NCI-H1092 treated with DMSO at 0.1 percent for 48 hours (cell line): ENCODE measurements at regions not wholly inside any gene's neighbourhood (a gene's known extent, or its start where the extent isn't known, plus 50 kb on each side); places are given as distances from the start of the nearest gene placed in this dataset.

Experiments
- DNase-seq: peaks from one replicate; lab custom pipeline; 2025; lab: John Stamatoyannopoulos, UW

- no peak for DNase-seq
Observed at GRCh38 chr12:111110556-111110955, 190.2 kb upstream of the MYL2 start.

DNA sequence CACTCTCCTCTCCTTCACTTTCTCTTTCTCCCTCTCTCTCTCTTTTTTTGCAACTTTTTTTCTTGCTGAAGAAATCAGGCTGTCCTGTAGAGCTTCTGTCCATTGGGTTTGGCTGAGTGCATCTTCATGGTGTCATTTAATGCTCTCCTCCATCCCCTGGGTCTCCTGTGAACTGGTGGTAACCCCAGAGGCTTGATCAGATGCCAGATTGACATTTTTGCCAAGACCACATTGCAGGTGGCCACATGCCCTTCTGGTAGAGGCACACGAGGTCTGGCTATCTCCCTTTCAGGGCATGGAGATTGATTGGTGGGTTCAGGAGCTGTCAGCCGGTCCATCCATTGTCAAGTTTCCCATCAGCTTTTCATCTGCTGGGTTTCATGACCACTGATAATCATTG lies 188.3 kb upstream of the MYL2 start:
- no peak for DNase-seq

DNA sequence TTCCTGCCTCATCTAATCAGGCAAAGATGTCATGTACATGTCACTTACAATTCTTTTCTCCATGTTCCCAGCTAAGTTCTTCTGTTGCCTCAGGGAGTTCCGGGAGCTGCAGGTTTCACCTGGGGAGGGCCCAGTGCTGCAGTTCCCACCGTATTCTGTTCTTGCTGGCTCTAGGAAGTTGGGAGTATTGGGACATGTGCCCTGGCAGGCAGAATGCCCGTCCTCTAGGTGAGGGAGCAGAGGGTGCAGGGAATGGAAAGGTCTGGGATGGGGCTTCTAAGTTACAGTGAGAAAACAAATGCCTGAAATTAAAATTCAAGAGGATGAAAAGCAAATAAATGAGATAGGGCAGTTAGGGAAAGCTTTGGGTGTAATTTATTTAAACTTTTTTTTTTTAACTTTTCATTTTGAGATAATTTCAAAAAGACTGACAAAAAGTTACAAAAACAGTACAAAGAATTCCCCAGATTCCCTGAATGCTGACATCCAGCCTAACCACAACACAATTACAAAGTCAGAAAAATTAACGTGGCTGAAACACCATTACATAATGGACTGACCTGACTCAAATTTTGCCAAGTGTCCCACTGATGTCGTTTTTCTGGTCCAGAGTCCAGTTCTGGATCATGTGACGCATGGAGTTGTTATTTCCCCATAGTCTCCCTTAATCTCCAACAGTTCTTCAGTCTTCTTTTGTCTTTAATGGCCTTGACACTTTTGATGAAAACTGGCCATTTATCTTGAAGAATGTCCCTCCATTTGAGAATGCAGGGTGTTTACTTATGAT lies 187.2 kb upstream of the MYL2 start:
- DNase-seq, result no peak

GRCh38 chr12:111105294-111105693 lies 184.9 kb upstream of the MYL2 start:
- no peak for DNase-seq

DNA sequence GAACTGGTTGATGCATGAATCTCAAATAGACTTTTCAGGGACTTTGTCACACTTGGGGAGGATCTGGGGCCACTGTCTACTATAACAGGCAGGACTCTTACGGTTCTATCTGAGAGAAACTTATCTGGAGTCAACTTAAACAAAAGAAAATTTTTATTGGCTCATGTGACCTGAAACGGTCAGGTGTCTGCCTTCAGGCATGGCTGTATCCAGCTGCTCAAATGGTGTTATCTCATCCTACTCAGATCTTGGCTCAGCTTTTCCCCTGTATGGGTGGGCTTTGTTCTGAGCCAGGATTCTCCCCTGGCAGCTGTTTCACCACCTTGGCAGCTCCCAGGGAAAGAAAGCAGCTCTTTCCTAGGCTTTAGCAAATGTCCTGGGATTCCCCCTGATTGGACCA lies 183.2 kb upstream of the MYL2 start:
- DNase-seq, result no peak

- no peak for DNase-seq
Observed at GRCh38 chr12:111102102-111102739, 181.8 kb upstream of the MYL2 start.

DNA sequence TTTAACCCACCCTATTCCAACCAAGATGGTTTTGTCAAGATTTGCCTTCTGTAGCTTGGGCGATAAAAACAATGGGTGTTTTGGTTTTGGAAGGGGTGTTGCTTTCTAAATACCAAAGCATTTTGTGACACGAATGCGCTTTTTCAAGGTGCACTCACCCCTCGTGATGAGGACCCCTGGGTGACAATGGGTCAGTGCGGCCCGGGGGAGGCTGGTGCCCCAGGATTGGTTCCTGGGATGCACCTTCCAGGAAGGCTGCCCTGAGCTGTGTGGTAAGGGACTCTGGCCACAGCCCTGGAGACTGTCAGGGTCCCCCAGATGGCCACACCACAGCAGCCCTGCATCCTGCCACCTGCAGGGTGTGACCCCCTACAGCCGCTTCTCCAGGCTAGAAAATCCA lies 180.6 kb upstream of the MYL2 start:
- DNase-seq, result no peak

DNA sequence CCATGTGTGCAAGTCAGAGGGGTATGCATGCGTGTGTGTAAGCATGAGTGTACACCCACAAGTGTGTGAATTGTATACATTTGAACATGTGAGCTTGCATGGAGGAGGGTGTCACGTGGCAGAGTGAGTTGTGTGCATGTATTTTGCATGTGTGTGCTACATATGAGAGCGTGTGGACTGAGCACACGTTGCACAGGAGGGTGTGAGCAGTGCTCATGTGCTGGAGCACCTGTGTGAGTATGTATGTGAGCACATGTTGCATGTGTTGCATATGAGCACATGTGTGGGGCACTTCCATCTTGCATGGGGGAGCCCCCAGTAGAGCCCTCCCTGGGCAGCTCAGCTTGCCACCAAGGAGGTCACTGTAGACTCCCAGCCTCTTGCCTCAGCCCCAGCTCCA lies 180.2 kb upstream of the MYL2 start:
- no peak for DNase-seq

DNA sequence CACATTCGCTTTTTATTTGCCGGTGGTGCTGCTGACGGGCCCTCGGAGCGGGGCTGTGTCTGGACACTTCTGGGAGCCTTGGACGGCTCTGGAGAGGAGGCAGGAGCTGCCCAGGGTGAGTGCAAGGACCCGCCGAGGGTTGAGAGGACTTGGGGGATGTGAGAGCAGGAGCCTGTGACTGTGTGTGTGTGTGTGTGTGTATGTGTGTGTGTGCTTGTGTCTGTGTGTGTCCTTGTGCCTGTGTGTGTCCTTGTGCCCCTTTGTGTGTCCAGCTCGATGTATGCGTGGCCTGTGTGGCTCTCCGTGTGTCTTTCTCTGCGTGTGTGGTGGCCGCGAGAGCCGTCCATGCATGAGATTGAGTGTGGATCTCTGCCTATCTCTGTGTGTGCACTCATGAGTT lies 179.6 kb upstream of the MYL2 start:
- DNase-seq, result no peak

DNA sequence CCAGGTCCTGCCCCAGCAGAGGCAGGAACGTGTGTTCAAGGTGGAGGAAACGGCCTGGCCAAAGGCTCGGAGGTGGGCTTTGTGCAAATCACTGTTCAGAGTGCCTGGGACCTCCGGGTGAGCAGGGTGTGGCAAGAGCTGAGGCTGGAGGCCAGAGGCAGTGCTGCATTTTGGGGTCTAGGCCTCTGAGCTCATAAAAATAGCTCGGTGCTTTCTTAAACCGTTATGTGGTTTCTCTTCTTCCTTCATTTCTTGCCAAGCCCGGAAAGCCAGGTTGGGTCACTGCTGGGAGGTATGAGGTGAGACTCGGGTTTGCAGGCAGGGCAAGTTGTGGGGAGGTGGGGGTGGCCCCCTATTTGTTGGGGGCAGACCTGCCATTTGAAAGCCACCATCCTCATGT lies 178.8 kb upstream of the MYL2 start:
- DNase-seq, result no peak

GRCh38 chr12:111094157-111095010 lies 174.0 kb upstream of the MYL2 start:
- DNase-seq, result no peak

DNA sequence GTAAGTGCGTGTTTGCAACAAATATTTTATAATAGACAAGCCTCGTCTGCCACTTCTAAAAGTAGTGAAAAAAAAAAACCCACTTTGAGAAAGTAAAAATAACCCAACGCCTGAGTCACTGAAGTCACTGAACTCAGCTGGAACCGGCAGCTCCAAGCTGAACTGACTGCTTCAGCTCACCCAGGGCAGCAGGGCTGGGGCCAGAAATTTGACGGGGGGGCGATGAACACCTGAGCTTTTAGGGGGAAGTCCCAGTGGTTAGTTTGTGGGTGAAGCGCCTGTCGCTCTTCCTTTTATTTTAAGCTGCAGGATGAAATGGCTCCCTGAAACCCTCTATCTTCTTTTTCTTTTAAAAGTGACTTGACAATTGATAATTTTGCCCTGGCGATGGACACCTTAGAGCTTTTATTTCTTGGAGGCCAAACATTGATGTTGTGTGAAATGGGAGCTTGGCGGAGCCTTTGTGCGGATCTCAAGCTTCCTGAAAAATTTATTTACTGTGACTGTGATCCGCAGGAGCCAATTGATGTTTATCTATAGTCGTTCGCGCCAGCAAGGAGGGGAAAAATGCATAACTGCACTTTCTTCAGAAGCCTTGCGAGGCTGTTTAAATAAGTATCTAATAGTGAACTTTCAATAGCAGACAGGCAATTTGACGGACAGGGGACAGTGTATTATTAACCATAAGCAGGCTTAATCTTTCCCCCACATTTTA lies 173.2 kb upstream of the MYL2 start:
- DNase-seq, result no peak

DNA sequence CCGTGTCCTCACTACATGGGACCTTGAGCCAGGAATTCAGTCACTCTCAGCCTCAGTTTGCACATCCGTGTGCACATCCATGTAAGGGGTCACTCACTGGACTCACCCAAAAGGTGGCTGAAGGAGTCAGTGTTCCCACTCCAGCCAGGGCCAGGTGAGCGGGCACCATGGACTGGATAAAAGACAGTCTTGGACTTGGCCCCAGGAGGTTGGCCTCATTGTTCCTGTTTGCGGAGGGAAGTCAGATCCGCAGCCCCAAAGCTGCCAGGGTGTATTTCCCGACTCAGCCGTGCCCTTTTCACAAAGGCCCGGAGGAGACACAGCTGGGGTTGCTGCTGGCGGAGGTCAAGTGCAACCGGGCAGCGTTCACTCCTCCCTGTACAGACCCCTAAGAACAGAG lies 170.7 kb upstream of the MYL2 start:
- no peak for DNase-seq

- no peak for DNase-seq
Observed at GRCh38 chr12:111089616-111090015, 169.2 kb upstream of the MYL2 start.

DNA sequence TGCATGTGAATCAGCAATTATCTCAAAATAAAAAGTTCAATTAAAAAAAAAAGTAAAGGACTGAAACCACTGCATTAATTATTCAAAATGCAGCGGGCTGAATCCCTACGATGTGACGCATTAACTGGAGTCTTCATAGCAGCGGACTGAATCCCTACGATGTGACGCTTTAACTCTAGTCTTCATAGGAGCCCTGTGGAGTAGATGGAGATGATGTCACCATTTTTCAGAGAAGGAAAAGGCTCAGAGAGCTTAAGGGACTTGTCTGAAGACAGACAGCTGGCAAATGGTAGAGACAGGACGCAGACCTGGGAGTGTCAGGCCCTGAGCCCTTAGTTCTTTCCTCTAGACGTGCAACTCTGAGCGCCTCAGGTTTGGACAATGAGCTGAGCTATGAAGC lies 168.0 kb upstream of the MYL2 start:
- no peak for DNase-seq

DNA sequence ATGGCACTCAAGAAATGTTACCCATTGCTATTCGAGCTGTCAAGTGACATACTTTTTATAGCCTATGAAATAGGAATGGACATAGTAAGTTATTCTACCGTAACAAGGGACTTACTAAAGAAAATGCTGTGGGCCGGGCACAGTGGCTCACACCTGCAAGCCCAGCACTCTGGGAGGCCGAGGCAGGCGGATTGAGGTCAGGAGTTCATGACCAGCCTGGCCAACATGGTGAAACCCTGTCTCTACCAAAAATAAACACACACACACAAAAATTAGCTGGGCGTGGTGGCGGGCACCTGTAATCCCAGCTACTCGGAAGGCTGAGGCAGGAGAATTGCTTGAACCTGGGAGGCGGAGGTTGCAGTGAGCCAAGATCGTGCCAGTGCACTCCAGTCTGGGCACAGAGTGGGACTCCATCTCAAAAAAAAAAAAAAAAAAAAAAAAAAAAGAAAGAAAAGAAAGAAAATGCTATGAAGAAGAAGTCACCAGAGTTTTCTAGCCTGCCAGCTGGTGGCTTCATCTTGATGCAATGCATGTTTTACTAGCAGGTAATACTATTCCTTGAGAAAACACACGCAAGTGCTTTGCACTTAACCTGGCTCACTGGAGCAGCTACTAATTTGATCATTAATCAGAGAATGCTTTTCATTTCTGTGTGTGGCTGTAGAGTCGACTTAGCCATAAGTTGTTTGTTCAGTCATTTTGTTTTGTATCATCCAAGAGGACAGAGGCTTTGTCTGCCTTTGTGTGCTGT lies 166.7 kb upstream of the MYL2 start:
- no peak for DNase-seq

GRCh38 chr12:111085096-111085495 lies 164.7 kb upstream of the MYL2 start:
- no peak for DNase-seq

GRCh38 chr12:111084605-111085004 lies 164.2 kb upstream of the MYL2 start:
- no peak for DNase-seq

DNA sequence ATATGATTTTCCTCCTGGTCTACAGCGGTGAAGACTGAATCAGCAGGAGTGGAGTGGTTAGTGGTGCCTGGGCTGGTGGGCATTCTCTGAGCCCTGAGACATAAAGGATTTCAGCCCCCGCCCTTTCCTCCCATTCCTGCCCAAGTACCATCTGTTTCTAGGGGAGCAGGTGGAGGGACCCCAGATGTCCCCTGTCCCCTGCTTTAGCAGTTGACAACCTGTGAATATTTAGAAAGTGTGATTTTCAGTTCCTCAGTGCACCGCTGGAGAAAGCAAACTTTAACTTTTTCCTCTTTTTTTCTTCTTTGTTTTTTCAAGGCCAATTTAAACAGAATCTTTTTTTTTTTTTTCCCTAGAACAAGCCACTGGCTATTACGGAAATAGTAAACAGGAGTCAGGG lies 163.8 kb upstream of the MYL2 start:
- no peak for DNase-seq

- no peak for DNase-seq
Observed at GRCh38 chr12:111081600-111081999, 161.2 kb upstream of the MYL2 start.

- no peak for DNase-seq
Observed at GRCh38 chr12:111078731-111079130, 158.4 kb upstream of the MYL2 start.
